Sigmoid colon (tissue), 6 donors: ENCODE measurements at regions not wholly inside any gene's neighbourhood (a gene's known extent, or its start where the extent isn't known, plus 50 kb on each side); places are given as distances from the start of the nearest gene placed in this dataset.

Experiments used
- DNase-seq: peaks from one replicate; pipeline ENCODE4 v3.0.0-alpha.2; 2019
- H3K27ac ChIP-seq, 4 donors: fragments of 200-600 bp; sonication (generic); one replicate each; pipeline ENCODE4 v1.5.1; 2016 to 2019; ENCODE audit warnings: mild to moderate bottlenecking in 1 of 4
- H3K27me3 ChIP-seq, 3 donors: fragments of 200-600 bp; sonication (generic); one replicate each; pipeline ENCODE4 v1.5.1; 2019; ENCODE audit warnings: mild to moderate bottlenecking in 1 of 3
- H3K36me3 ChIP-seq, 4 donors: fragments of 200-600 bp; sonication (generic); one replicate each; pipeline ENCODE4 v1.5.1; 2016 to 2019
- H3K4me1 ChIP-seq, 4 donors: fragments of 200-600 bp; sonication (generic); one replicate each; pipeline ENCODE4 v1.5.1; 2017 to 2019
- H3K4me3 ChIP-seq, 4 donors: fragments of 200-600 bp; sonication (generic); one replicate each; pipeline ENCODE4 v1.5.1; 2017 to 2019; ENCODE audit warnings: mild to moderate bottlenecking in 2 of 4, moderate library complexity in 1 of 4
- H3K9me3 ChIP-seq, 4 donors: fragments of 200-600 bp in 3 of 4; sonication (generic) in 3 of 4; one replicate each; pipeline versions ENCODE4 v1.5.1 to v1.6.1; 2013 to 2019
- EP300 ChIP-seq, 4 donors: sonication (generic); formaldehyde crosslinking; IDR thresholded peaks; one replicate each; pipeline ENCODE4 v1.6.1; 2017; ENCODE audit warnings: antibody characterized with exemption in 4 of 4
- POLR2A ChIP-seq, 2 donors: fragments of 450-650 bp; IDR thresholded peaks; one replicate each; pipeline ENCODE4 v1.6.1; 2016; ENCODE audit warnings: antibody characterized with exemption in 2 of 2, mild to moderate bottlenecking in 2 of 2, moderate library complexity in 2 of 2
- POLR2AphosphoS5 ChIP-seq, 4 donors: sonication (generic); formaldehyde crosslinking; IDR thresholded peaks; one replicate each; pipeline ENCODE4 v1.6.1; 2017; ENCODE audit warnings: antibody characterized with exemption in 4 of 4
- WGBS, 2 donors: extraction: QIAGEN DNeasy Blood & Tissue Kit; methylation state at CpG; one replicate each; pipeline ENCODE4 v1.1.7; 2013; 5-methylcytosine and 5-hydroxymethylcytosine counted together
- intact Hi-C: fragments of 100-400 bp; cut with DNase I; formaldehyde crosslinking; loops from one replicate; pipeline ENCODE4 v1.15.1; 2023
- TF ChIP-seq, protein P1 (sequence below), 4 experiments: fragments of 450-650 bp in 3 of 4; fragments of 200-600 bp in 1 of 4; IDR thresholded peaks; one replicate each; pipeline ENCODE4 v1.5.1; 2016 to 2019; ENCODE audit warnings: antibody characterized with exemption in 4 of 4, mild to moderate bottlenecking in 3 of 4, moderate library complexity in 2 of 4
- donor health status: healthy with polysubstance abuse.
- donor health status: healthy.

DNA sequence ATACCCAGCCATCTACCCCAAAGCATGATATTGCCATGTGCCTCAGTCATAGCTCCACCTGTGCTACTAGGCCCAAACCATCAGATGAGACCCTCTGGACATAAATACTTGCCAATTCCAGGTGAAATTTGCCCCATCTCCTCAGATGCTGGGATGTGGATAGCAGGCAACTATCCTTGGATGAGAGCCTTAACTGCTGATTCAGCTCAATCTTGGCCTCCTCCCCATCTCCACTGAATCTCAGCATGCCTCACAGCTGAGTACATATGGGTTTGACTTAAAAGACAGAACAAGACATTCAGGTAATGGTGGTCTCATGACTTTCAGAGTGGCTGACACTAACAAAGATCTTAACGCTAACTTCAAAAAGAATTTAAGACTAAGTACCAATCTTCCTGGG, 50.8 kb upstream of the KLHL13 start:
- WGBS, 2 donors = 98 to 100% methylated on average over 1 of the region's 1 CpG

DNA sequence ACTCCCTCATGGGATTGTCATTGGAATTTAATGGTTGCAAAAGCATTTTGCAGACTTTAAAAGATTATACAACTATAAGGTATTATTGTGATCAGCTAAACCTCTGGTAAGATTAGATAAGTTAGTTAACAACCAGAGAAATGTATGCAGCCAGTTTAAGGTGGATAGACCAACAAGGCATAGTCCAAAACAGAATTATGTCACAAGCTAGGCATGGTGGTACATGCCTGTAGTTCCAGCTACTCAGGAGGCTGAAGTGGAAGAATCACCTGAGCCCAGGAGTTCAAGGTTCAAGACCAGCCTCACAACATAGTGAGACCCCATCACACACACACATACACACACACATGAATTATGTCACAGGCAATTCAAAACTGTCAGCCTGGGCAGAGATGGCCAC, 54.7 kb upstream of the KLHL13 start:
- Histone ChIP-seq H3K4me1 (no peaks in the 10 kb centered on the region), H3K27me3 (no peaks in the 10 kb centered on the region), H3K27ac (no peak overlapping the region), H3K9me3 (no peaks in the 10 kb centered on the region), H3K4me3 (no peak overlapping the region), H3K36me3 (no peaks in the 10 kb centered on the region)
- no peak for DNase-seq
- TF ChIP-seq POLR2A (IDR thresholded peaks at IDR 0.05) (no peak), POLR2AphosphoS5 (IDR thresholded peaks at IDR 0.05) (no peak), EP300 (IDR thresholded peaks at IDR 0.05) (no peak)
- TF ChIP-seq, protein P1, sequence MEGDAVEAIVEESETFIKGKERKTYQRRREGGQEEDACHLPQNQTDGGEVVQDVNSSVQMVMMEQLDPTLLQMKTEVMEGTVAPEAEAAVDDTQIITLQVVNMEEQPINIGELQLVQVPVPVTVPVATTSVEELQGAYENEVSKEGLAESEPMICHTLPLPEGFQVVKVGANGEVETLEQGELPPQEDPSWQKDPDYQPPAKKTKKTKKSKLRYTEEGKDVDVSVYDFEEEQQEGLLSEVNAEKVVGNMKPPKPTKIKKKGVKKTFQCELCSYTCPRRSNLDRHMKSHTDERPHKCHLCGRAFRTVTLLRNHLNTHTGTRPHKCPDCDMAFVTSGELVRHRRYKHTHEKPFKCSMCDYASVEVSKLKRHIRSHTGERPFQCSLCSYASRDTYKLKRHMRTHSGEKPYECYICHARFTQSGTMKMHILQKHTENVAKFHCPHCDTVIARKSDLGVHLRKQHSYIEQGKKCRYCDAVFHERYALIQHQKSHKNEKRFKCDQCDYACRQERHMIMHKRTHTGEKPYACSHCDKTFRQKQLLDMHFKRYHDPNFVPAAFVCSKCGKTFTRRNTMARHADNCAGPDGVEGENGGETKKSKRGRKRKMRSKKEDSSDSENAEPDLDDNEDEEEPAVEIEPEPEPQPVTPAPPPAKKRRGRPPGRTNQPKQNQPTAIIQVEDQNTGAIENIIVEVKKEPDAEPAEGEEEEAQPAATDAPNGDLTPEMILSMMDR (IDR thresholded peaks at IDR 0.05) = no peak
- intact Hi-C loops = no loop called here

More for the DNA sequence above, 50.8 kb upstream of the KLHL13 start:
- Histone ChIP-seq H3K4me1 (no peaks in the 10 kb centered on the region), H3K9me3 (no peaks in the 10 kb centered on the region), H3K36me3 (no peaks in the 10 kb centered on the region), H3K27ac (no peak overlapping the region), H3K4me3 (no peak overlapping the region), H3K27me3 (no peaks in the 10 kb centered on the region)
- intact Hi-C loops = no loop called here
- no peak for DNase-seq
- TF ChIP-seq EP300 (IDR thresholded peaks at IDR 0.05) (no peak), POLR2A (IDR thresholded peaks at IDR 0.05) (no peak), POLR2AphosphoS5 (IDR thresholded peaks at IDR 0.05) (no peak)
- TF ChIP-seq, protein P1 (IDR thresholded peaks at IDR 0.05) = no peak

DNA sequence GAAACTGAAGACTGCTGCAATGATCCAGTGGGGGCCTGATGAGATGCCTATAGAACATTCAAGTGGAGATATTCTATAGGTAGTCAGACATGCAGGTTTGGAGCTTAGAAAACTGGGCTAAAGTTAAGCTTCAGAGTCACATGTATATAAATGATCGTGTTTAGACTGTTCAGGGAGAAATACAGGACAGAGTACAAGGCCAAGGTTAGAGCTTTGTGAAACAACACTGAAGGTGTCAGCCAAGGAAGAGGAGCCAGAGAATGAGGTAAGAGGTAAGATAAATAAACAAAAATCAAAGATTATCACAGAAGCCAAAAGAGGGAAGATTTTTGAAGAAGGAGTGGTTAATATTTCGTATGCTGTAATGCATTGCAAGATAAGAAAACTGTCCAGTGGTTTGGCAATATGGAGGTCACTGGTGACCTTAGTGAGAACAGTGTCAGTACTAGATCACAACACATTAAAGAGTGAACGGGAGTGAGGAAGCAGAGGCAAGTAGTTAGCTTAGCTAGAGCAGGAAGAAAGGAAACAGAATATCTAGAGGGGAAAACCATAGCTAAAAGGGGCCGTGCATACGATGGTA, 58.0 kb upstream of the KLHL13 start:
- WGBS, 2 donors = 69 to 76% methylated on average over 5 of the region's 5 CpGs
- Histone ChIP-seq H3K9me3 (no peaks in the 10 kb centered on the region), H3K27me3 (no peaks in the 10 kb centered on the region), H3K4me1 (no peaks in the 10 kb centered on the region), H3K4me3 (no peak overlapping the region), H3K27ac (no peak overlapping the region), H3K36me3 (no peaks in the 10 kb centered on the region)
- intact Hi-C loops = no loop called here
- TF ChIP-seq, protein P1 (IDR thresholded peaks at IDR 0.05) = no peak
- no peak for TF ChIP-seq EP300 (IDR thresholded peaks at IDR 0.05)
- no peak for DNase-seq

DNA sequence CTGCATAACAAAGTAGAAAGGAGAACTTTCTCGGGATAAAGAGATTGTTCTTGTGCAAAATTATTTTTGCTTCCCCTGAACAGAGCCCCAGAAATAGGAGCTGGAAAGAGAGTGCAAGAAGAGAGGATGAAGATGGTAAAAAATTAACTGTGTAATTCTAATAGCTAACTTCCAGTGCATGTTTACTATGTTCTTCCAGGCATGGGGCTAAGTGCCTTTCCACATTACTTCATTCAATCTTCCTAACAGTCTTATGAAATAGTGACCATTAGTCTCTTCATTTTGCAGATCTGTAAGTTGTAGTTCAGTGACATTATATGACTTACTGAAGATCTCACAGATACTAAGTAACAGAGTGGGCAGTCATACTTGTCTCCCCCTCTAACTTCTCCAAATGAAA, 61.1 kb upstream of the KLHL13 start:
- no peak for DNase-seq
- intact Hi-C loops = no loop called here
- TF ChIP-seq POLR2A (IDR thresholded peaks at IDR 0.05) (no peak), POLR2AphosphoS5 (IDR thresholded peaks at IDR 0.05) (no peak), EP300 (IDR thresholded peaks at IDR 0.05) (no peak)
- TF ChIP-seq, protein P1 (IDR thresholded peaks at IDR 0.05) = no peak
- Histone ChIP-seq H3K36me3 (no peaks in the 10 kb centered on the region), H3K9me3 (no peaks in the 10 kb centered on the region), H3K27ac (no peak overlapping the region), H3K4me1 (peaks cover 0 to 14% (median 2%) of the 10 kb centered on the region in 4 donors), H3K27me3 (no peaks in the 10 kb centered on the region), H3K4me3 (no peak overlapping the region)
- 85 to 91% methylated on average over 1 of the region's 1 CpG for WGBS, 2 donors

DNA sequence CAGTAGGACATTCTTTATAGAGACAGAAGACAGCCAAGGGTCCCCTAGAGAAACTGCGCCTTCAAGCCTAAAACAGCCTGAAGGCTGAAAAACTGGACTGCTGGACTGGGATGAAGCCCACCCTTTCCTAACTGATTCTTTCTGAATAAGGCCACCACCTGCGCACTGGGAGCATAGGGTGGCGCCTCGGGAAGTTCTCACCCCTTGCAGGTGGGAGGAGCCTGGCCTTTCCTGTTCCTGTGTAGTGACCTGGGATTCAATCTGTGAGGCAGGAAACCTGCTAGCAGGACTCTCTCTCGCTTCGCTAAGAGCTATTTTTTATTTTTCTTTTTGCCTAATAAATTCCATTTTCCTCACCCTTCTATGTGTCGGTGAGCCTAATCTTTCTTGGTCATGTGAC, 61.8 kb upstream of the KLHL13 start:
- no peak overlapping the region for H3K27ac ChIP-seq
- DNase-seq = no peak
- WGBS, 2 donors = 95 to 96% methylated on average over 7 of the region's 7 CpGs
- H3K4me3 ChIP-seq = no peak overlapping the region
- H3K9me3 ChIP-seq = no peaks in the 10 kb centered on the region
- peaks cover 0 to 14% (median 2%) of the 10 kb centered on the region in 4 donors for H3K4me1 ChIP-seq
- TF ChIP-seq POLR2AphosphoS5 (IDR thresholded peaks at IDR 0.05) (no peak), POLR2A (IDR thresholded peaks at IDR 0.05) (no peak), EP300 (IDR thresholded peaks at IDR 0.05) (no peak)
- TF ChIP-seq, protein P1 (IDR thresholded peaks at IDR 0.05) = no peak
- H3K36me3 ChIP-seq = no peaks in the 10 kb centered on the region
- no peaks in the 10 kb centered on the region for H3K27me3 ChIP-seq
- intact Hi-C loops = no loop called here
